ENCODE measurements at regions not wholly inside any gene's neighbourhood (a gene's known extent, or its start where the extent isn't known, plus 50 kb on each side); places are given as distances from the start of the nearest gene placed in this dataset.

- DNase-seq (ENCODE audit: extremely low read depth, low read depth) = no peak
- no peak for TF ChIP-seq CTCF (IDR thresholded peaks at IDR 0.05; ENCODE audit: low read depth, low read length)
Observed at GRCh38 chr1:157195521-157196244, 57.5 kb upstream of the ETV3 start.

- DNase-seq (ENCODE audit: extremely low read depth, low read depth) = no peak
- TF ChIP-seq CTCF (IDR thresholded peaks at IDR 0.05; ENCODE audit: low read depth, low read length) = no peak
Observed at GRCh38 chr1:157194731-157195520, 56.7 kb upstream of the ETV3 start.

- peak; percentile 73 for TF ChIP-seq CTCF (IDR thresholded peaks at IDR 0.05; ENCODE audit: low read depth, low read length)
- DNase-seq (ENCODE audit: extremely low read depth, low read depth) = peak; percentile 12
Observed at GRCh38 chr1:157193702-157194391, 55.7 kb upstream of the ETV3 start.

GRCh38 chr1:157193219-157193618, 55.0 kb upstream of the ETV3 start:
- DNase-seq (ENCODE audit: extremely low read depth, low read depth) = no peak

GRCh38 chr1:157189986-157190982, 52.1 kb upstream of the ETV3 start:
- no peak for DNase-seq (ENCODE audit: extremely low read depth, low read depth)
- TF ChIP-seq CTCF (IDR thresholded peaks at IDR 0.05; ENCODE audit: low read depth, low read length) = no peak

More at GRCh38 chr1:157193219-157193618, 55.0 kb upstream of the ETV3 start:
- no peak for TF ChIP-seq CTCF (IDR thresholded peaks at IDR 0.05; ENCODE audit: low read depth, low read length)

- no peak for DNase-seq (ENCODE audit: extremely low read depth, low read depth)
- TF ChIP-seq CTCF (IDR thresholded peaks at IDR 0.05; ENCODE audit: low read depth, low read length) = no peak
Observed at GRCh38 chr1:157189096-157189495, 50.9 kb upstream of the ETV3 start.
